ENCODE measurements at regions not wholly inside any gene's neighbourhood (a gene's known extent, or its start where the extent isn't known, plus 50 kb on each side); places are given as distances from the start of the nearest gene placed in this dataset.

DNA sequence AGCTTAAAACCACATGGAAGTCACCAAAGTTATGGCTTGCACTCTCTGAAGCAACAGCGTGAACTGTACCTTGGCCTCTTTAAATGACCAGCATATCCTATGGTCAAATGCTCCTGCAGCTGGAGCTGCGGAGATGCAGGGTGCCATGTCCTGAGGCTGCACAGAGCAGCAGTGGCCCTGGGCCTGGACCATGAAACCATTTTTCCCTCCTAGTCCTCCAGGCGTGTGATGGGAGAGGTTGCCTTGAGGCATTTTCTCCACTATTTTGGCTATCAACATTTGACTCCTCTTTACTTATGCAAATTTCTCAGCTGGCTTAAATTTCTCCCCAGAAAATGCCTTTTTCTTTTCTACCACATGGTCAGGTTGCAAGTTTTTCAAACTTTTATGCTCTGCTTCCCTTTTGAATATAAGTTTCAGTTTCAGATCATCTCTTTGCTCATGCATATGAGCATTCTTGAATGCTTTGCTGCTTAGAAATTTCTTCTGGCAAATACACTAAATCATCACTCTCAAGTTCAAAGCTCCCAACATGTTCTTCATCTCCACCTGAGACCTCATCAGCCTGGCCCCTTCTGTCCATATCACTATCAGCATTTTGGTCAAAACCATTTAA, 82.9 kb upstream of the TMEFF2 start:
- DNase-seq (ENCODE audit: low spot score): no peak

GRCh38 chr2:192275632-192276031, 80.9 kb upstream of the TMEFF2 start:
- no peak for DNase-seq (ENCODE audit: low spot score)

DNA sequence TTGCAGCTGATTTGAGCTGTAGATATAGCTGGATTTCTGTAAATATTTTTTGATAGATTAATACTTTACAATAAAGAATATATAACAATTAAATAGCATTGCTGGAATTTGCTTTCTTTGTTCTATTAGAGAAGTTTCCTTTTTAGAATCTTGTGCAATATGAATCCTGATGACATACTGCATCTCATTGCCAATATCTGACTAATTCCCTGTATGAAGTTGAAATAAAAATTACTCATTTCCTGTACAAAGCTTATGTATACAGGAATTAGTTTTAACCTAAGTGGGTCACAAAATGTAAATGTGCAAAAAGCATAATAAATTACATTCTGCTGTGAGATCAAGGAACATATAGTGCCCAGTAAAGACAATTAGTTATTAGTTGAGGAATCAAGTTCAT, 72.8 kb upstream of the TMEFF2 start:
- no peak for DNase-seq (ENCODE audit: low spot score)

DNA sequence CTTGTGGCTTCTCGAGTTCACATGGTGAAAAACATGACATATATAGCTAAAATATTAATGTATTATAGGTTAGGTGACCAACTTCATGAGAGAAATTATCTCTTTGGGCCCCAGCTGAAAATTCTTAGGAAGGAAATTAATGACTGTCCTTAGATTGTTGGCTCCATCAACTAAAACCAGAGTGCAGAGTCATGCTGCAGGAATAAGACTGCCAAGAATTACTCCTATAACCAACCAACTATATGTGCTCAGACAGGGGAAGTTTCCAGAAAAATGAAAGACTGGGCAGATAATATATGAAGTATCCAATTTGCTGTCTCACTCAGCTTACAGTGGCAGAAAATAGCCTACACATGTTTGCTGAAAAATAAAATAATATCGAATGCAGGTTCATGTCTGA, 71.0 kb upstream of the TMEFF2 start:
- no peak for DNase-seq (ENCODE audit: low spot score)

DNA sequence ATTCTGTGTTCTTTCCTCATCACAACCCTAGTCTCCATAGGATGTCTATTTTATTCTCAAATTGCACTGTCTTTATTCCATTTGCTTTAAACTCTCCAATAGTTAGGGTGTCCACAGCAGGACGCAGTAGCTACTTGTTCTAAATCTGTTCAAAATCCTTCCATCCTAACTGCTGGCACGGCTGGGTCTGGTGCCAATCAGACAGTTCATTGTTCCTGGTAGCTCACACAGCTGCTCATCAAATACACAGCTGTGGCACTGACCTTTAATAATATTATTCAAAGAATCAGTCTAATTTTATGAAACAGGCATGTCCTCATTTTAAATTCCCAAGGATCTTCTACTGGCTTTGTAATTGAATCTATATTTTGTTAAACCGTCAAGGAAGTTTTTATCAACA, 59.7 kb upstream of the TMEFF2 start:
- no peak for DNase-seq (ENCODE audit: low spot score)

DNA sequence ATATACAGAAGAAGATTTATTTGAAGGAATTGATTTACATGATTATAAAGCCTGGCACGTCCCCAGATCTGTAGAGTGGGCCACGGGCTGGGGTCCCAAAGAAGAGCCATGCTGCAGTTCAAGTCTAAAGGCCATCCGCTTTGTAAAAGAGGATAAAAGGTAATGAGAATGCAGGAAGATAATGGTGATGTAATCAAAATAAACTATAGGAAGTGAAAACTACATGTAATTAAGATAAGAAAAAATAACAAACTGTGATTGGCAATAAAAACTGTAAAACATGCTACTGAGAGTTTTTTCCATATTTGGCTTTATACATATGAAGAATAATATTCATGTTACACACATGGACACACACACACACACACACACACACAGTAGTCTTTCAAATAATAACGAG, 59.0 kb upstream of the TMEFF2 start:
- no peak for DNase-seq (ENCODE audit: low spot score)

DNA sequence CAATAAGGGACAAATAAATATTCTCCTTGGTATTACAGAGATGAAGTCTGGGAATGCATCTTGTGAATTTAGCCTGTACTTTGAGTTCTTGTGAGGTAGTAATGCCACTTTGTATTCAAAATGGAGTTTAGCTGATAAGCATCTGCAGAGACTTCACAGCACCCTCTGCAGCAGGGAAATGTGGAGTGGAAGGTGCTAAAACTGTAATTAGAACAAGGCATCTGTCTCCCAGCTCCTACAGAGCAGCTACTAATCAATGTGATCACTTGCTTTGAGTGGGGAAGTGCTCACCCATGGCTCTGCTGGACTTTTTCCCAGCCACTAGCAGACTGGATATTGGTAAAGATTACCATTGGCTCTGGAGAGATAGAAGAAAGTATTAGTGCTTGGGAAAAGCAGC, 56.2 kb upstream of the TMEFF2 start:
- no peak for DNase-seq (ENCODE audit: low spot score)

- no peak for DNase-seq (ENCODE audit: low spot score)
Observed at GRCh38 chr2:192247456-192247855, 52.7 kb upstream of the TMEFF2 start.

GRCh38 chr2:192246297-192246696, 51.6 kb upstream of the TMEFF2 start:
- DNase-seq (ENCODE audit: low spot score): no peak

DNA sequence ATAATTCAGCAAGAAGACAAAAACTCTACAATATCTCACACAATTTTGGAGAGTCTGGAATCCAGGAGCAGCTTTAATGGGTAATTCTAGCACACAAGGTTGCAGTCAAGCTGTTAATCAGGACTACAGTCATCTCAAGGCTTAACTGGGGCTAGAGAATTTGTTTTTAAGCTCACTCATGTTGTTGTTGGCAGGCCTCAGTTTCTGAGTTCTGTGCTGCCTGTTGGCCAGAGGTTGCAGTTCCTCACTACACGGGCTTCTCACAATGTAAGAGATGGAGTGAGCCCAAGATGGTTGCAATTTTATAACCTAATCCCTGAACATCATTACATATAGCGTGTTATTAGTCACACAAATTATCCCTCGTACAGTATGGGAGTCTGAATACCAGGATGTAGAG, 50.6 kb upstream of the TMEFF2 start:
- no peak for DNase-seq (ENCODE audit: low spot score)
